Kidney epithelial cell (primary cell): ENCODE measurements at regions not wholly inside any gene's neighbourhood (a gene's known extent, or its start where the extent isn't known, plus 50 kb on each side); places are given as distances from the start of the nearest gene placed in this dataset.

Experiments used
- DNase-seq: peaks from one replicate; pipeline ENCODE4 v3.0.0-alpha.2; 2010; ENCODE audit warnings: low read depth
- H3K27me3 ChIP-seq: 2 replicates; pipeline ENCODE4 v1.6.0; 2011; ENCODE audit warnings: low read length; ENCODE audit not compliant: control insufficient read depth, insufficient read depth
- H3K36me3 ChIP-seq: 2 replicates; pipeline ENCODE4 v1.5.1; 2011; ENCODE audit warnings: low read length; ENCODE audit not compliant: control insufficient read depth, insufficient read depth
- H3K4me3 ChIP-seq: 2 replicates; pipeline ENCODE4 v1.5.1; 2011; ENCODE audit warnings: low read depth, mild to moderate bottlenecking, control low read depth, low read length
- CTCF ChIP-seq: IDR thresholded peaks from 2 replicates; pipeline ENCODE4 v1.5.1; 2011; ENCODE audit warnings: mild to moderate bottlenecking, moderate library complexity, low read length, control low read depth, inconsistent platforms; ENCODE audit not compliant: insufficient read depth, poor library complexity, severe bottlenecking

GRCh38 chr16:6106061-6106460 is 1008.5 kb upstream of the EEF2KMT start:
- DNase-seq = no peak
- H3K4me3 ChIP-seq = no peak overlapping the region
- no peaks in the 10 kb centered on the region for H3K27me3 ChIP-seq
- H3K36me3 ChIP-seq = no peaks in the 10 kb centered on the region
- TF ChIP-seq CTCF = no peak

GRCh38 chr16:6105115-6105514 is 1007.5 kb upstream of the EEF2KMT start:
- TF ChIP-seq CTCF = no peak
- no peak for DNase-seq
- Histone ChIP-seq H3K4me3 (no peak overlapping the region), H3K36me3 (no peaks in the 10 kb centered on the region), H3K27me3 (no peaks in the 10 kb centered on the region)

GRCh38 chr16:6104428-6104827 is 1006.8 kb upstream of the EEF2KMT start:
- Histone ChIP-seq H3K36me3 (no peaks in the 10 kb centered on the region), H3K27me3 (no peaks in the 10 kb centered on the region), H3K4me3 (no peak overlapping the region)
- no peak for TF ChIP-seq CTCF
- DNase-seq = no peak

GRCh38 chr16:6103561-6103960 is 1006.0 kb upstream of the EEF2KMT start:
- H3K4me3 ChIP-seq = no peak overlapping the region
- no peak for TF ChIP-seq CTCF
- H3K36me3 ChIP-seq = no peaks in the 10 kb centered on the region
- no peaks in the 10 kb centered on the region for H3K27me3 ChIP-seq
- DNase-seq = no peak

- Histone ChIP-seq H3K36me3 (no peaks in the 10 kb centered on the region), H3K4me3 (no peak overlapping the region), H3K27me3 (no peaks in the 10 kb centered on the region)
- no peak for TF ChIP-seq CTCF
- no peak for DNase-seq
These were observed 1001.5 kb upstream of the EEF2KMT start for GRCh38 chr16:6099102-6099501.

GRCh38 chr16:6096931-6097670 is 999.5 kb upstream of the EEF2KMT start:
- Histone ChIP-seq H3K36me3 (no peaks in the 10 kb centered on the region), H3K27me3 (no peaks in the 10 kb centered on the region), H3K4me3 (no peak overlapping the region)
- DNase-seq = no peak
- no peak for TF ChIP-seq CTCF
